ENCODE measurements at regions not wholly inside any gene's neighbourhood (a gene's known extent, or its start where the extent isn't known, plus 50 kb on each side); places are given as distances from the start of the nearest gene placed in this dataset.

DNA sequence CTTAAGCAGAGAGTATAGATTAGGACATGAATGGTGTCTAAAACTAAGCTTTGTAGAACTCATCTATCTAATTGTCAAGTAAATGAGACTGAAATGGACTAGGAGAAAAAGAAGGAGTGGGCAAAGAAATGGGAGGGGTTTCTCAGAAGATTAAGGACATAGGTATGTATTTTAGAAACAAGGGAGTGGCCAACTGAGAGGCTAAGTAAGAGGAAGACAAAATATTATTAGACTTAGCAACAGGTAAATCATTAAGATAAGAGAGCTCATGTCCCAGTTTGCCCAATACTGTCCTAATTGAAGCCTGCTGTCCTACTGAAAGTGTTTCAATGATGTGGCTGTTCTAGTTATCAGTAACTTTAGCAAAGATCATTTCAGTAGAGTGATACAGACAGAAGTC, 171.4 kb downstream of the KITLG start:
- TF ChIP-seq EP300 (IDR thresholded peaks at IDR 0.05) (no peak), CTCF (IDR thresholded peaks at IDR 0.05) (no peak), POLR2AphosphoS5 (IDR thresholded peaks at IDR 0.05) (no peak), POLR2A (IDR thresholded peaks at IDR 0.05) (no peak)

Data from stomach (tissue), 4 donors.